ENCODE measurements at regions not wholly inside any gene's neighbourhood (a gene's known extent, or its start where the extent isn't known, plus 50 kb on each side); places are given as distances from the start of the nearest gene placed in this dataset.
A peak's percentile ranks its signal among the peaks of the same experiment; 100 is the strongest.

- Histone ChIP-seq H3K23ac (ENCODE audit: low read length) (no peak overlapping the region), H4K8ac (ENCODE audit: low read depth, low read length) (no peak overlapping the region), H4K91ac (ENCODE audit: low read depth, low read length) (no peak overlapping the region), H2BK120ac (ENCODE audit: insufficient read depth, low read length, poor library complexity) (no peak overlapping the region), H3K36me3 (ENCODE audit: control insufficient read depth in 1 of 2, insufficient read depth in 2 of 2, low read length in 2 of 2) (no peaks in the 10 kb centered on the region), H3K9me3 (ENCODE audit: insufficient read depth, low read depth, low read length) (no peaks in the 10 kb centered on the region), H3K4me2 (ENCODE audit: low read length) (peak overlapping the region; percentile 20), H3K27ac (ENCODE audit: low read depth, low read length) (peak overlapping the region; percentile 2), H3K79me1 (ENCODE audit: low read length) (peaks cover 3% of the 10 kb centered on the region), H4K12ac (ENCODE audit: low read depth, low read length) (no peak overlapping the region), H3K4ac (ENCODE audit: low read depth, low read length) (no peak overlapping the region), H3K4me1 (ENCODE audit: control insufficient read depth in 1 of 2, insufficient read depth in 2 of 2, low read length in 2 of 2) (peaks cover 3 to 10% of the 10 kb centered on the region in 2 experiments), H3K27me3 (ENCODE audit: insufficient read depth, low read length) (no peaks in the 10 kb centered on the region), H3K9ac (ENCODE audit: low read length) (no peak overlapping the region), H2BK5ac (ENCODE audit: low read depth, low read length, poor library complexity) (no peak overlapping the region), H2AK5ac (ENCODE audit: low read length) (no peak overlapping the region), H3K79me2 (ENCODE audit: control insufficient read depth, insufficient read depth, low read length, poor library complexity) (no peaks in the 10 kb centered on the region), H3K4me3 (ENCODE audit: low read depth, low read length) (no peak overlapping the region), H3K18ac (ENCODE audit: low read length) (no peak overlapping the region), H2BK12ac (ENCODE audit: low read length) (no peak overlapping the region), H3K14ac (ENCODE audit: low read length) (no peak overlapping the region), H2AFZ (ENCODE audit: insufficient read depth, low read length, poor library complexity) (no peak overlapping the region)
- DNase-seq: peak; percentile 80 to 97
- WGBS (ENCODE audit: extremely low coverage, insufficient coverage, insufficient read length): no CpG with 5 or more reads among the region's 4 CpGs
These were observed 220.3 kb upstream of the ATP10A start for GRCh38 chr15:26083457-26083856.

DNA sequence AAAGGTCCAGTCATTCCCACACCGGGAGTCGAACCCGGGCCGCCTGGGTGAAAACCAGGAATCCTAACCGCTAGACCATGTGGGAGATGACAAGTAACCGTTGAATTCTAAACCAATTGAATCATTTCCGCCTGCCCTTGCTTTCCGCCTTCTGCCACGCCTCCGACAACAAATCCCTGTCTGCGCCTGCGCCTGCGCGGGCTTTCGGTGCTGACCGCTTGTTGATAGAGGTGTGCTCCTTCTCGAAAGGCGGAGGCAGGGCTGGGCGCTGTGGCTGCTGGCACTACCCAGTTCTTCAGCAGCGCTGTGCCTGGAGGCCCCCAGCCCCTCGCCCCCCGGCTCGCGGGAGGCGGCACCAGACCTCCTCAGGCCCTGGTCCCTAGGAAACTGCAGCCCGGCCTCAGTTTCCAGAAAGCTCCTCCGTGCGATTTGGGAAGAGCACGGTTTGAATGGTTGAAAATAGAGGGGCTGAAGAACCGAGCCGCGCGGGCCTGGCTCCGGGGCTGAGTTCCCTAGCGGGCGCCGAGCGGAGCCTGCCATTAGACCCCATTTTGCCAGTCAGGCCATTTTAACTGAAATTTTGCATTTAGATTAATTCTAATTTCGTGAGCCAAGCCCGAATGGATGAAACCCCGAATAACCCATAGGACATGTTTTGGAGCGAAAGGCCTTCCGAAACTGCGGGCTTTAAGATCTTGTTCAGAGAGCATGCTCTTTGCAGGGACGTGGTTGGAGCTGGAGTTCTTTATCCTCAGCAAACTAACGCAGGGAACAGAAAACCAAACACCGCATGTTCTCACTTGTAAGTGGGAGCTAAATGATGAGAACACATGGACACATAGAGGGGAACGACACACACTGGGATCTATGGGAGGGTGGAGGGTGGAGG is 219.3 kb upstream of the ATP10A start:
- Histone ChIP-seq H3K9me3 (ENCODE audit: insufficient read depth, low read depth, low read length) (no peaks in the 10 kb centered on the region), H3K4me2 (ENCODE audit: low read length) (peak overlapping the region; percentile 75)
- no CpG with 5 or more reads among the region's 48 CpGs for WGBS (ENCODE audit: extremely low coverage, insufficient coverage, insufficient read length)

GRCh38 chr15:26081758-26082220 is 218.7 kb upstream of the ATP10A start:
- Histone ChIP-seq H3K9me3 (ENCODE audit: insufficient read depth, low read depth, low read length) (no peaks in the 10 kb centered on the region), H2BK12ac (ENCODE audit: low read length) (no peak overlapping the region), H3K18ac (ENCODE audit: low read length) (no peak overlapping the region), H3K9ac (ENCODE audit: low read length) (no peak overlapping the region), H2AFZ (ENCODE audit: insufficient read depth, low read length, poor library complexity) (no peak overlapping the region), H3K27ac (ENCODE audit: low read depth, low read length) (no peak overlapping the region), H2BK5ac (ENCODE audit: low read depth, low read length, poor library complexity) (no peak overlapping the region), H3K4me3 (ENCODE audit: low read depth, low read length) (no peak overlapping the region), H3K4me2 (ENCODE audit: low read length) (peak overlapping the region; percentile 17), H3K14ac (ENCODE audit: low read length) (no peak overlapping the region), H4K91ac (ENCODE audit: low read depth, low read length) (peak overlapping the region; percentile 15), H3K79me1 (ENCODE audit: low read length) (peaks cover 3% of the 10 kb centered on the region), H4K12ac (ENCODE audit: low read depth, low read length) (no peak overlapping the region), H3K79me2 (ENCODE audit: control insufficient read depth, insufficient read depth, low read length, poor library complexity) (no peaks in the 10 kb centered on the region), H4K8ac (ENCODE audit: low read depth, low read length) (no peak overlapping the region), H3K27me3 (ENCODE audit: insufficient read depth, low read length) (no peaks in the 10 kb centered on the region), H3K36me3 (ENCODE audit: control insufficient read depth in 1 of 2, insufficient read depth in 2 of 2, low read length in 2 of 2) (no peaks in the 10 kb centered on the region), H2AK5ac (ENCODE audit: low read length) (no peak overlapping the region), H3K4ac (ENCODE audit: low read depth, low read length) (no peak overlapping the region), H3K4me1 (ENCODE audit: control insufficient read depth in 1 of 2, insufficient read depth in 2 of 2, low read length in 2 of 2) (peaks cover 3 to 10% of the 10 kb centered on the region in 2 experiments), H3K23ac (ENCODE audit: low read length) (no peak overlapping the region), H2BK120ac (ENCODE audit: insufficient read depth, low read length, poor library complexity) (no peak overlapping the region)
- WGBS (ENCODE audit: extremely low coverage, insufficient coverage, insufficient read length): no CpG with 5 or more reads among the region's 10 CpGs
- peak in 1 of 2 donors; percentile 12 for DNase-seq

More for the DNA sequence above, 219.3 kb upstream of the ATP10A start:
- H3K27ac ChIP-seq (ENCODE audit: low read depth, low read length): peak overlapping the region; percentile 68
- peaks cover 3 to 10% of the 10 kb centered on the region in 2 experiments for H3K4me1 ChIP-seq (ENCODE audit: control insufficient read depth in 1 of 2, insufficient read depth in 2 of 2, low read length in 2 of 2)
- H2AFZ ChIP-seq (ENCODE audit: insufficient read depth, low read length, poor library complexity): peak overlapping the region; percentile 85
- DNase-seq: peak; percentile 96 to 98
- H3K23ac ChIP-seq (ENCODE audit: low read length): no peak overlapping the region
- H3K4ac ChIP-seq (ENCODE audit: low read depth, low read length): peak overlapping the region; percentile 43
- no peak overlapping the region for H2AK5ac ChIP-seq (ENCODE audit: low read length)
- H3K36me3 ChIP-seq (ENCODE audit: control insufficient read depth in 1 of 2, insufficient read depth in 2 of 2, low read length in 2 of 2): no peaks in the 10 kb centered on the region
- no peaks in the 10 kb centered on the region for H3K79me2 ChIP-seq (ENCODE audit: control insufficient read depth, insufficient read depth, low read length, poor library complexity)
- no peaks in the 10 kb centered on the region for H3K27me3 ChIP-seq (ENCODE audit: insufficient read depth, low read length)
- peaks cover 3% of the 10 kb centered on the region for H3K79me1 ChIP-seq (ENCODE audit: low read length)
- no peak overlapping the region for H2BK12ac ChIP-seq (ENCODE audit: low read length)
- H3K14ac ChIP-seq (ENCODE audit: low read length): peak overlapping the region; percentile 87
- H2BK5ac ChIP-seq (ENCODE audit: low read depth, low read length, poor library complexity): peak overlapping the region; percentile 22
- peak overlapping the region; percentile 71 for H3K4me3 ChIP-seq (ENCODE audit: low read depth, low read length)
- H3K9ac ChIP-seq (ENCODE audit: low read length): peak overlapping the region; percentile 48
- H4K91ac ChIP-seq (ENCODE audit: low read depth, low read length): peak overlapping the region; percentile 85
- H3K18ac ChIP-seq (ENCODE audit: low read length): peak overlapping the region; percentile 72
- H4K12ac ChIP-seq (ENCODE audit: low read depth, low read length): peak overlapping the region; percentile 88
- peak overlapping the region; percentile 90 for H4K8ac ChIP-seq (ENCODE audit: low read depth, low read length)
- peak overlapping the region; percentile 48 for H2BK120ac ChIP-seq (ENCODE audit: insufficient read depth, low read length, poor library complexity)

- H4K12ac ChIP-seq (ENCODE audit: low read depth, low read length): no peak overlapping the region
- no peak overlapping the region for H2BK120ac ChIP-seq (ENCODE audit: insufficient read depth, low read length, poor library complexity)
- H3K14ac ChIP-seq (ENCODE audit: low read length): no peak overlapping the region
- H3K23ac ChIP-seq (ENCODE audit: low read length): no peak overlapping the region
- H3K79me1 ChIP-seq (ENCODE audit: low read length): no peaks in the 10 kb centered on the region
- H3K27me3 ChIP-seq (ENCODE audit: insufficient read depth, low read length): no peaks in the 10 kb centered on the region
- DNase-seq: no peak
- no peak overlapping the region for H3K4me3 ChIP-seq (ENCODE audit: low read depth, low read length)
- H3K27ac ChIP-seq (ENCODE audit: low read depth, low read length): no peak overlapping the region
- no peak overlapping the region for H4K91ac ChIP-seq (ENCODE audit: low read depth, low read length)
- H3K9me3 ChIP-seq (ENCODE audit: insufficient read depth, low read depth, low read length): peaks cover 5% of the 10 kb centered on the region
- no peaks in the 10 kb centered on the region for H3K4me1 ChIP-seq (ENCODE audit: control insufficient read depth in 1 of 2, insufficient read depth in 2 of 2, low read length in 2 of 2)
- no peak overlapping the region for H2AFZ ChIP-seq (ENCODE audit: insufficient read depth, low read length, poor library complexity)
- no peak overlapping the region for H2AK5ac ChIP-seq (ENCODE audit: low read length)
- no peaks in the 10 kb centered on the region for H3K36me3 ChIP-seq (ENCODE audit: control insufficient read depth in 1 of 2, insufficient read depth in 2 of 2, low read length in 2 of 2)
- H3K79me2 ChIP-seq (ENCODE audit: control insufficient read depth, insufficient read depth, low read length, poor library complexity): no peaks in the 10 kb centered on the region
- H3K9ac ChIP-seq (ENCODE audit: low read length): no peak overlapping the region
- H4K8ac ChIP-seq (ENCODE audit: low read depth, low read length): no peak overlapping the region
- H2BK5ac ChIP-seq (ENCODE audit: low read depth, low read length, poor library complexity): no peak overlapping the region
- WGBS (ENCODE audit: extremely low coverage, insufficient coverage, insufficient read length): no CpG with 5 or more reads among the region's 4 CpGs
- no peak overlapping the region for H2BK12ac ChIP-seq (ENCODE audit: low read length)
- H3K18ac ChIP-seq (ENCODE audit: low read length): no peak overlapping the region
- H3K4me2 ChIP-seq (ENCODE audit: low read length): no peak overlapping the region
- no peak overlapping the region for H3K4ac ChIP-seq (ENCODE audit: low read depth, low read length)
These were observed 212.6 kb upstream of the ATP10A start for GRCh38 chr15:26075770-26076169.

All from trophoblast cell (in vitro differentiated cells and primary cell).